GM19023 (cell line): ENCODE measurements at regions not wholly inside any gene's neighbourhood (a gene's known extent, or its start where the extent isn't known, plus 50 kb on each side); places are given as distances from the start of the nearest gene placed in this dataset.

ENCODE experiments used
- ATAC-seq: cut with Tn5 transposase; IDR thresholded peaks from one replicate; pipeline ENCODE4 v1.9.1; 2021; ENCODE audit warnings: mild to moderate bottlenecking, moderate library complexity; ENCODE audit not compliant: unreplicated experiment

GRCh38 chr13:68214691-68215415, 984.7 kb upstream of the PCDH9 start:
- no peak for ATAC-seq

DNA sequence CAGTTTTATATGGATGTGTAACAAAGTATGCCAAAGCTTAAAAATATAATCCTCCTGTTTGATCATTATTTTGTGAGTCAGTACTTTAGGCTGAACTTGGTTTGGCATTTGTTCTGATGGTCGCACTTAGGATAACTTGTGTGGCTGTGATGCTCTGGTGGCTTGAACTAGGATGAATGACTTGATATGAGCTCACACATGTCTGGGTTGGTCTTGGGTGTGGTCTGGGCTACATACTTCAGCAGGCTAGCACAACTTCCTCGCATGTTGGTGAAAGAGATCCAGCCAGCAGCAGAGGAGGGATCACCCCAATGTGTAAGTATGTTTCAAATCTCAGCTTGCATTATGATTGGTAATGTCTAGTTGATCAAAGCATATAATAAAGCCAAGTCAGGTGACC, 969.1 kb upstream of the PCDH9 start:
- no peak for ATAC-seq

DNA sequence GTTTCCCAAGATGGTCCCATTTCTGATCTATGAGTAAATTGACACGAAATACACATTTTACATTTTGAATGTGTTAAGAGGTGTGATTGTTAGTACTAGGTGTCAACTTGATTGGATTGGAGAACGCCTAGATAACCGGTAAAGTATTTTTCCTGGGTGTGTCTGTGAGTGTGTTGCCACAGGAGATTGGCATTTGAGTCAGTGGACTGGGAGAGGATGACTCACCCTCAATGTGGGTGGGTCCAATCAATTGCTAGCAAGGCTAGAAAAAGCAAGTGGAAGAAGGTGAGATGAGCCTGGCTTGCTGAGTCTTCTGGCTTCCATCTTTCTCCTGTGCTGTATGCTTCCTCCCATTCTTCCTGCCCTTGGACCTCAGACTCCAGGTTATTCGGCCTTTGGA, 960.7 kb upstream of the PCDH9 start:
- ATAC-seq: no peak

DNA sequence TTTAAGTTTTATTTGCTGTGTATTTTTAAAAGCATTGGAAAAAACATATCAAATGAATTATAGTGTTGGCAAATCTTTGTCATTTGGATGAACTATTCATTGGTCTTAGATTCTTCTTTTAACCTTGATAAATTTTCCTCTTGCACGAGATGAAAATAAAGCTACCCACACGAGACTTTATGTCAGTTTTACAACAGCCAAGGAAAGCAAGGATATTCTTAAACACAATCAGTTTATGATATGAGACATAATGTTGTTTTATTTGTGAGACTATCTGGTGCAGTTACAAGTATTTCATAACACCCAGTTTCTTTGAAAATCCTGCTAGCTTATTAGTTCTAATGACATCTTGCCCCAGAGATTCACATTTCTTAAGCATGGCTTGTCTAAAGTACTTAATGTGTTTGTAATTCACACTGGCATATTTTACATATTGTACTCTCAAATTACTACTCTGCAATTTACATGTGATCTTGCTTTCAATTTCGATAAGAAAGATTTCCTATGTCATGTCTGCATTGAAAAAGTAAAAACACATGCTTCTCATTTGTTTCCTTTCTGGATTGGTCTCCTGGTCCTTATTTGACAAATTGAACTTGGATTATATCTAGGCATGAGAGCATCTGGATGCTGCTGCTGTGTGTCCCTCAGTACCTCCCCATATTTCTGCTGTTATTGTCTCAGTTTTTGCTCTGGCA, 955.5 kb upstream of the PCDH9 start:
- ATAC-seq: no peak

DNA sequence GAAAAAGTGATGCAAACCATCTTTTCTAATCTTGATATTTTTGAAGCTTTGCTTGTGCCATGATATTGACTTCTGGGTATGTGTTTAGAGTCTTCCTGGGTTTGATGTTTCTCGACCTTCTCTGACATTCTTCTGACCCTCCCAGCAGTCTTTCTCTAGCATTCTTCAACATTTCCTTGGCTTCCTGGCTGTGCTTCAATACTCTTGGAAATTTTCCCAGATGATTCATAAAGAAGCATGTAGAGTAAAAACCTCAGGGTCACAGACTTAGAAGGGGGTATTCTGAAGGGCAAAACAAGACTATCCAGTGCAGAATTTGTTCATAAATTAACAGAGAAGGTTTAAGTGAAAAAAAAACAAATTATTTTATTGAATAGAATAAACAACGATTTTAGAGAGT, 946.3 kb upstream of the PCDH9 start:
- ATAC-seq: no peak

DNA sequence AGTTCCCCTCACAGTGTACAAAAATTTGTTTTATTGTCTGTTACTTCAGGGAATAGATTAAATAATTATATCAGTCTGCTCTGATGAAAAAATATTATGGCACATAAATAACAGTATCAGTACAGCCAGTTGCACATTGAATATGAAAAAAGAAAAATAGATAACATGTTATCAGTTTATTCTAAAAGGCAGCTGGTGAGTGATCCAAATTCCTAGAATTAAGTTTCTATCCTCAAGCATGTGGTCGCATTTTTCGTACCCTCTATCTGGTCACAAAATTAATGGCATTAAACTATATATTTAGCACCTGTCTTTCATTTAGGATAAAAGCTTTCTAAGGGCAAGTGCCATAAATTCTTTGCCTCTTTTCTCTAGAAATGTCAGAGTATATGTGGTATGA, 944.8 kb upstream of the PCDH9 start:
- no peak for ATAC-seq

DNA sequence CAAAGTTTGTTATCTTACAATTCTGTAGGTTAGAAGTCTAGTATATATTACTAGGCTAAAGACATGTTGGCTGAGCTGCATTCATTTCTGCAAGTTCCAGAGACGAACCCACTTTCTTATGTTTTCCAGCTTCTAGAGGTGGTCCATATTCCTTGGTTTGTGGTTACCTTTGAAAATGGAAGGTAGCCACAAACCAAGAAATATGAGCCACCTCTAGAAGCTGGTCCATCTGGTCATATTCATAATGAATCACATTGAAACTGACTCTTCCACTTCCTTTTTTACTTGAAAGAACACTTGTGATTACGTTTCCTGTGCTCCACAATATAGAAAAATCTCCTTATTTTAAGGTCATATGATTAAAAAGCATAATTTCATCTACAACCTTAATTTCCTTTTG, 943.0 kb upstream of the PCDH9 start:
- no peak for ATAC-seq

GRCh38 chr13:68170961-68171360, 940.8 kb upstream of the PCDH9 start:
- no peak for ATAC-seq

- no peak for ATAC-seq
Measured at GRCh38 chr13:68168448-68168847, 938.3 kb upstream of the PCDH9 start.

GRCh38 chr13:68160466-68160865, 930.3 kb upstream of the PCDH9 start:
- ATAC-seq: no peak

DNA sequence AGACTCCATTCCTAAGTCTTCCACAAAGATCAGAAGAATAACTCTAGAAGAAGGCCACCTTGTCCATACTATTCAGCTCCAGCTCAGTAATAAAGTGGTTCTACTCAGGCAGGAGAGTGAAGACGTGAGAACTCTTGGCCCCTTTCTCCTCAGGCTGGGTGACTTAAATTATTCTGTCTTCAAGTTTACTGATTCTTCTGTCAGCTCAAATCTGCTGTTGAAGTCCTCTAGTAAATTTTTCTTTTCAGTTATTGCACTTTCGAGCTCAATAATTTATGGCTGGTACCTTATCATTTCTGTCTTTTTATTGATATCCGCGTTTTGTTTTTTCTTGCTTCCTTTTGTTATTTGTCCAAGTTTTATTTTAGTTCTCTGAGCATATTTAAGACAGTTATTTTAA, 922.3 kb upstream of the PCDH9 start:
- ATAC-seq: no peak

- ATAC-seq: no peak
Measured at GRCh38 chr13:68145852-68146251, 915.7 kb upstream of the PCDH9 start.

- ATAC-seq: no peak
Measured at GRCh38 chr13:68128297-68128915, 898.3 kb upstream of the PCDH9 start.

GRCh38 chr13:68125087-68125480, 894.9 kb upstream of the PCDH9 start:
- no peak for ATAC-seq

- no peak for ATAC-seq
Measured at GRCh38 chr13:68124437-68125086, 894.4 kb upstream of the PCDH9 start.

DNA sequence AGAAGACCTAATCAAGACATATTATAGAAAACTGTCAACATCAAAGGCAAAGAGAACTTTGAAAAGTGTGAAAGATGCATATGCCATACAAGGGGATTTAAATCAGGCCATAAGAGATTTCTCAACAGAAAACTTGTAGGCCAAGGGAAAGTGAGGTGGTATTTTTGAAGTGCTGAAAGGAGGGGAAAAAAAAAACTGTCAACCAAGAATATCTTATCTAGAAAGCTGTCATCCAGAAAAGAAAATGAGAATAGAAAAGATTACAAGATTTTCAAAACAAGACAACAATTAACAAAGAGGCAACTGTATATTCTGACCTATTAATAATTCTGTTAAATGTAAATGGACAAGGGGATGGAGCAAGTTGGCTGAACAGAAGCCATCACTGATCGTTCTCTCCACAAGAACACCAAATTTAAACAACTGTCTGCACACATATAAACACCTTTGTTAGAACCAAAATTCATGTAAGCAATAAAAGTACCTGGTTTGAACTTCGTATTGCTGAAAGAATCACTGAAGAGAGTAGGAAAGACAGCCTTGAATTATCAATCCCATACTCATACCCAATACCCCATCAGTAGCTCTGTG, 880.1 kb upstream of the PCDH9 start:
- ATAC-seq: no peak

DNA sequence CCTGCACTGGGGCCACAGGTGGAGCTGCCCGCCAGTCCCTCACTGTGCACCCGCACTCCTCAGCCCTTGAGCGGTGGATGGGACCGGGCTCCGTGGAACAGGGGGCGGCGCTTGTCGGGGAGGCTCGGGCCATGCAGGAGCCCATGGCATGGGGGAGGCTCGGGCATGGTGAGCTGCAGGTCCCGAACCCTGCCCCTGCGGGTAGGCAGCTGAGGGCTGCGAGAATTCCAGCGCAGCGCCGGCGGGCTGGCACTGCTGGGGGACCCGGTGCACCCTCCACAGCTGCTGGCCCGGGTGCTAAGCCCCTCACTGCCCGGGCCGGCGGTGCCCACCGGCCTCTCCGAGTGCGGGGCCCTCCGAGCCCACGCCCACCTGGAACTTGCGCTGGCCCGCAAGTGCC, 877.5 kb upstream of the PCDH9 start:
- no peak for ATAC-seq

GRCh38 chr13:68099631-68100030, 869.5 kb upstream of the PCDH9 start:
- no peak for ATAC-seq

DNA sequence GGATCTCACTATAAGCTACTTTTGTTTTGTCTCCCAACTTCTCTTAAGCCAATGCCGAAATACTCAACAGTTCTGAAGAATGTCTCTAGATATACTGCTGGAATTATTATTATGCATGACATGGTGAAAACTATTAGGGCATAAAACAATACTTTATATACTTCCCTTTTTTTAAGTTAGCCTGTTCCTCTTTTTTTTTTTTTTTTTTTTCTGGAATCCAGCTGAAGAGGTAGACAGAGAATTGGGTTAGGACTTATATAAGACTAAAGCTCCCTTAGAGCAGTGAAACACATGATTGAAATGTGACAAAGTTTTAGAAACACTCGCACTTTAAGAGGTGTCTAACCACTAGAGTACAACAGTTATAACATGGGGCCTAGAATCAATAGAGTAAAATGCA, 850.9 kb upstream of the PCDH9 start:
- ATAC-seq: no peak

DNA sequence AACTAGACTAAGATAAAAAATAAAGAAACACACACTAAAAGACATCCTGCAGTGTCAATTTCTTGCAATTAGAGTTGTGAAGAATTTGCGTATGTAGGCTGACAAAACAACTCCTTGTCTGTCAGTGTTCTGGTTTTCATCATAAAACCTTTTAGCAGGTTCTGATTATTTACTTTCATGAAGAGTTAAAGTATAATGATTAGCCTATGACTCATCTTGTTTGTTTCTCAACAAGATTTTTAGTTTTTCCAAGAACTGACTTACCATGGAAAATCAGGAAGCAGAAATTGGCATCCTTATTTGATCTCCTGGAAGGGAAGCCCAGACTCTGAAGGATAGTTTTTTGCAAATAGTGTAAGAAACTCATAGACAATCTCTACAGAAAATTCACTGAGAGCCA, 848.7 kb upstream of the PCDH9 start:
- ATAC-seq: no peak

DNA sequence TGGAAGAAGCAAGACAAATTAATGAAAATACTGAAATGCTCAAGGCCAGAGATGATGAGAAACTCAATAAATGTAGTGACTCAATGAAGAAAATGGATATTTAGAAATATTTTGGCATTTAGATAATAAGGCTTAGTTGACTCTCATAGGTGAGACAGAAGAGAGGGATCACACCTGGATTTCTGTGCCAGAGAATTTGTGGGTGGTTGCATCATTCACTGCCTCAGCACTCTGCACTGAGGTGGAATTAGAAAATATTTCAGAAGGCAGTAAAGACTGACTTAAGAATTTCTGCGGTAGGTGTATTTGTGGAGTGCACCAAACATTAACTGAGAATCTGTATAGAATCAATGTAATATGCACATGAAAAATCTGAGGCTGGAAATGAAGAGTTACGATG, 848.3 kb upstream of the PCDH9 start:
- ATAC-seq: no peak
